ENCODE measurements at regions not wholly inside any gene's neighbourhood (a gene's known extent, or its start where the extent isn't known, plus 50 kb on each side); places are given as distances from the start of the nearest gene placed in this dataset.
"Not testable (repeated sequence)": the region's sequence is repeated elsewhere in the genome, so short reads cannot be mapped to it uniquely, and the experiment has no call there.

GRCh38 chr3:105103139-105103538 is 263.6 kb upstream of the ALCAM start:
- no peak for DNase-seq

GRCh38 chr3:105108823-105109222 is 257.9 kb upstream of the ALCAM start:
- DNase-seq, result no peak

GRCh38 chr3:105118905-105119304 is 247.8 kb upstream of the ALCAM start:
- DNase-seq, result no peak

- no peak for DNase-seq
These were observed 246.8 kb upstream of the ALCAM start for GRCh38 chr3:105119801-105120340.

- DNase-seq, result no peak
These were observed 235.8 kb upstream of the ALCAM start for GRCh38 chr3:105130911-105131310.

GRCh38 chr3:105137911-105138310 is 228.8 kb upstream of the ALCAM start:
- DNase-seq, result no peak

- DNase-seq, result no peak
These were observed 226.7 kb upstream of the ALCAM start for GRCh38 chr3:105139881-105140560.

- no peak for DNase-seq
These were observed 225.8 kb upstream of the ALCAM start for GRCh38 chr3:105140899-105141367.

GRCh38 chr3:105144837-105145236 is 221.9 kb upstream of the ALCAM start:
- no peak for DNase-seq

- no peak for DNase-seq
These were observed 221.2 kb upstream of the ALCAM start for GRCh38 chr3:105145511-105145910.

- not testable (repeated sequence) for DNase-seq
These were observed 217.5 kb upstream of the ALCAM start for GRCh38 chr3:105149197-105149596.

GRCh38 chr3:105152987-105153386 is 213.7 kb upstream of the ALCAM start:
- DNase-seq, result no peak

GRCh38 chr3:105154692-105155091 is 212.0 kb upstream of the ALCAM start:
- no peak for DNase-seq

GRCh38 chr3:105157067-105157765 is 209.5 kb upstream of the ALCAM start:
- no peak for DNase-seq

- DNase-seq, result no peak
These were observed 209.0 kb upstream of the ALCAM start for GRCh38 chr3:105157766-105158085.

- DNase-seq, result no peak
These were observed 208.4 kb upstream of the ALCAM start for GRCh38 chr3:105158286-105158685.

GRCh38 chr3:105162448-105162847 is 204.3 kb upstream of the ALCAM start:
- no peak for DNase-seq

- no peak for DNase-seq
These were observed 199.8 kb upstream of the ALCAM start for GRCh38 chr3:105166893-105167292.

GRCh38 chr3:105170423-105170822 is 196.3 kb upstream of the ALCAM start:
- no peak for DNase-seq

- no peak for DNase-seq
These were observed 192.6 kb upstream of the ALCAM start for GRCh38 chr3:105174017-105174615.

- no peak for DNase-seq
These were observed 189.1 kb upstream of the ALCAM start for GRCh38 chr3:105177576-105177975.

GRCh38 chr3:105187344-105187743 is 179.4 kb upstream of the ALCAM start:
- DNase-seq, result no peak

- no peak for DNase-seq
These were observed 171.4 kb upstream of the ALCAM start for GRCh38 chr3:105195260-105195659.

- no peak for DNase-seq
These were observed 168.8 kb upstream of the ALCAM start for GRCh38 chr3:105197863-105198262.
